SK-N-SH treated with all-trans-retinoic acid at 6 μM for 48 hours (cell line): ENCODE measurements at regions not wholly inside any gene's neighbourhood (a gene's known extent, or its start where the extent isn't known, plus 50 kb on each side); places are given as distances from the start of the nearest gene placed in this dataset.
"Not testable (repeated sequence)": the region's sequence is repeated elsewhere in the genome, so short reads cannot be mapped to it uniquely, and the experiment has no call there.

Experiments used
- ARNTL ChIP-seq: fragments of 450-650 bp; formaldehyde crosslinking; IDR thresholded peaks from 2 replicates; pipeline ENCODE4 v1.5.0; 2020; ENCODE audit warnings: low read depth, mild to moderate bottlenecking, moderate library complexity, borderline replicate concordance
- ISL1 ChIP-seq: fragments of 250-450 bp; sonication (Bioruptor Pico); IDR thresholded peaks from 2 replicates; pipeline ENCODE4 v2.1.2; 2022; ENCODE audit warnings: mild to moderate bottlenecking, moderate library complexity
- RARB ChIP-seq: fragments of 250-450 bp; sonication (Bioruptor Pico); IDR thresholded peaks from 2 replicates; pipeline ENCODE4 v1.8.0; 2021; ENCODE audit warnings: mild to moderate bottlenecking, moderate library complexity
- SNAI2 ChIP-seq: fragments of 250-450 bp; sonication (Bioruptor Pico); IDR thresholded peaks from 2 replicates; pipeline ENCODE4 v1.5.0; 2020; ENCODE audit warnings: mild to moderate bottlenecking, moderate library complexity
- TCF4 ChIP-seq: fragments of 250-450 bp; sonication (Bioruptor Pico); IDR thresholded peaks from 2 replicates; pipeline ENCODE4 v1.8.0; 2021; ENCODE audit warnings: mild to moderate bottlenecking, moderate library complexity, borderline replicate concordance
- ZC3H10 ChIP-seq: fragments of 250-450 bp; sonication (Bioruptor Pico); IDR thresholded peaks from 2 replicates; pipeline ENCODE4 v1.5.1; 2021; ENCODE audit warnings: mild to moderate bottlenecking, moderate library complexity
- ZFP30 ChIP-seq: fragments of 450-650 bp; formaldehyde crosslinking; IDR thresholded peaks from 2 replicates; pipeline ENCODE4 v1.5.0; 2022; ENCODE audit warnings: mild to moderate bottlenecking, moderate library complexity
- TF ChIP-seq, protein P1 (sequence below): fragments of 250-450 bp; sonication (Bioruptor Pico); IDR thresholded peaks from 2 replicates; pipeline ENCODE4 v1.5.1; 2020; ENCODE audit warnings: low read depth, mild to moderate bottlenecking, moderate library complexity
- TF ChIP-seq, protein P2 (sequence below): fragments of 250-450 bp; sonication (Bioruptor Pico); IDR thresholded peaks from 2 replicates; pipeline ENCODE4 v1.8.0; 2020; ENCODE audit warnings: mild to moderate bottlenecking, moderate library complexity, borderline replicate concordance

DNA sequence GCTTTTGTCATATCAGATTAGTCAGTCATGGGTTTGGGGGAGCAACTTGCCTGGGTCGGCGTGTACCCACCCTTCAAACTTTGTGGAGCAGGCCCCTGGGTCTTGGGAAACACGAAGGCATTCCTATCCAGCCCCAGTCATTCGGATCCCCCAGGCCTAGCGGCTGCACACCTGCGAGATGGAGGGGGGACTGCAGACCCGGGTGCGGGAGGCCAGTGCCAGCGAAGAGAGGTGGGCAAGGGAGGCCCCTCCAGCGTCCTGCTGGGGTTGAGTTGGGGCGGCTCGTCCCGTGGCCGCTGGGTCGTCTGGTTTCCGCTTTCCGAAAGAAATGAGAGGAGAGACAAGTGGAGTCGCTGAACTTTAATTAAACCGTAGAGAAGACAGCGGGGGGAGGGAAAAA, 112.2 kb upstream of the FOXD4L5 start:
- TF ChIP-seq RARB; ARNTL (CRISPR knock-in tag); ZFP30 (CRISPR knock-in tag); ISL1 (CRISPR knock-in tag); ZC3H10 (CRISPR knock-in tag); TCF4 (CRISPR knock-in tag); SNAI2 (CRISPR knock-in tag): not testable (repeated sequence)
- TF ChIP-seq, protein P1, sequence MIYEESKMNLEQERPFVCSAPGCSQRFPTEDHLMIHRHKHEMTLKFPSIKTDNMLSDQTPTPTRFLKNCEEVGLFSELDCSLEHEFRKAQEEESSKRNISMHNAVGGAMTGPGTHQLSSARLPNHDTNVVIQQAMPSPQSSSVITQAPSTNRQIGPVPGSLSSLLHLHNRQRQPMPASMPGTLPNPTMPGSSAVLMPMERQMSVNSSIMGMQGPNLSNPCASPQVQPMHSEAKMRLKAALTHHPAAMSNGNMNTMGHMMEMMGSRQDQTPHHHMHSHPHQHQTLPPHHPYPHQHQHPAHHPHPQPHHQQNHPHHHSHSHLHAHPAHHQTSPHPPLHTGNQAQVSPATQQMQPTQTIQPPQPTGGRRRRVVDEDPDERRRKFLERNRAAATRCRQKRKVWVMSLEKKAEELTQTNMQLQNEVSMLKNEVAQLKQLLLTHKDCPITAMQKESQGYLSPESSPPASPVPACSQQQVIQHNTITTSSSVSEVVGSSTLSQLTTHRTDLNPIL (CRISPR knock-in tag): not testable (repeated sequence)
- TF ChIP-seq, protein P2, sequence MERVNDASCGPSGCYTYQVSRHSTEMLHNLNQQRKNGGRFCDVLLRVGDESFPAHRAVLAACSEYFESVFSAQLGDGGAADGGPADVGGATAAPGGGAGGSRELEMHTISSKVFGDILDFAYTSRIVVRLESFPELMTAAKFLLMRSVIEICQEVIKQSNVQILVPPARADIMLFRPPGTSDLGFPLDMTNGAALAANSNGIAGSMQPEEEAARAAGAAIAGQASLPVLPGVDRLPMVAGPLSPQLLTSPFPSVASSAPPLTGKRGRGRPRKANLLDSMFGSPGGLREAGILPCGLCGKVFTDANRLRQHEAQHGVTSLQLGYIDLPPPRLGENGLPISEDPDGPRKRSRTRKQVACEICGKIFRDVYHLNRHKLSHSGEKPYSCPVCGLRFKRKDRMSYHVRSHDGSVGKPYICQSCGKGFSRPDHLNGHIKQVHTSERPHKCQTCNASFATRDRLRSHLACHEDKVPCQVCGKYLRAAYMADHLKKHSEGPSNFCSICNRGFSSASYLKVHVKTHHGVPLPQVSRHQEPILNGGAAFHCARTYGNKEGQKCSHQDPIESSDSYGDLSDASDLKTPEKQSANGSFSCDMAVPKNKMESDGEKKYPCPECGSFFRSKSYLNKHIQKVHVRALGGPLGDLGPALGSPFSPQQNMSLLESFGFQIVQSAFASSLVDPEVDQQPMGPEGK: not testable (repeated sequence)
